GM19438 (cell line): ENCODE measurements at regions not wholly inside any gene's neighbourhood (a gene's known extent, or its start where the extent isn't known, plus 50 kb on each side); places are given as distances from the start of the nearest gene placed in this dataset.

ENCODE experiments used
- ATAC-seq: cut with Tn5 transposase; IDR thresholded peaks from one replicate; pipeline ENCODE4 v1.9.1; 2021; ENCODE audit warnings: low read depth; ENCODE audit not compliant: unreplicated experiment

- no peak for ATAC-seq
Measured at GRCh38 chrX:45762699-45763647, 562.3 kb upstream of the DIPK2B start.

GRCh38 chrX:45761920-45762319 is 561.2 kb upstream of the DIPK2B start:
- ATAC-seq = no peak

GRCh38 chrX:45760187-45760742 is 559.6 kb upstream of the DIPK2B start:
- no peak for ATAC-seq

- ATAC-seq = peak; percentile 85
Measured at GRCh38 chrX:45758738-45759397, 558.2 kb upstream of the DIPK2B start.

GRCh38 chrX:45758319-45758718 is 557.6 kb upstream of the DIPK2B start:
- ATAC-seq = peak; percentile 45

GRCh38 chrX:45757272-45757671 is 556.6 kb upstream of the DIPK2B start:
- ATAC-seq = no peak

GRCh38 chrX:45756557-45756956 is 555.9 kb upstream of the DIPK2B start:
- no peak for ATAC-seq

GRCh38 chrX:45755703-45756102 is 555.0 kb upstream of the DIPK2B start:
- ATAC-seq = no peak

- no peak for ATAC-seq
Measured at GRCh38 chrX:45751156-45751555, 550.5 kb upstream of the DIPK2B start.

GRCh38 chrX:45750639-45751038 is 550.0 kb upstream of the DIPK2B start:
- no peak for ATAC-seq

- ATAC-seq = no peak
Measured at GRCh38 chrX:45749375-45749774, 548.7 kb upstream of the DIPK2B start.

GRCh38 chrX:45748369-45748774 is 547.7 kb upstream of the DIPK2B start:
- no peak for ATAC-seq

GRCh38 chrX:45747905-45748304 is 547.2 kb upstream of the DIPK2B start:
- ATAC-seq = no peak

GRCh38 chrX:45745479-45745878 is 544.8 kb upstream of the DIPK2B start:
- ATAC-seq = no peak

- ATAC-seq = no peak
Measured at GRCh38 chrX:45743906-45744625, 543.4 kb upstream of the DIPK2B start.

- no peak for ATAC-seq
Measured at GRCh38 chrX:45743081-45743533, 542.4 kb upstream of the DIPK2B start.

GRCh38 chrX:45740291-45740690 is 539.6 kb upstream of the DIPK2B start:
- no peak for ATAC-seq

GRCh38 chrX:45735571-45735970 is 534.9 kb upstream of the DIPK2B start:
- ATAC-seq = no peak

GRCh38 chrX:45731448-45731847 is 530.8 kb upstream of the DIPK2B start:
- no peak for ATAC-seq

- ATAC-seq = no peak
Measured at GRCh38 chrX:45727761-45728160, 527.1 kb upstream of the DIPK2B start.

GRCh38 chrX:45722471-45722870 is 521.8 kb upstream of the DIPK2B start:
- ATAC-seq = no peak
